ENCODE measurements at regions not wholly inside any gene's neighbourhood (a gene's known extent, or its start where the extent isn't known, plus 50 kb on each side); places are given as distances from the start of the nearest gene placed in this dataset.

- Mint-ChIP-seq H3K36me3 (ENCODE audit: low read depth) (no peaks in the 10 kb centered on the region), H3K27me3 (no peaks in the 10 kb centered on the region), H3K27ac (no peak overlapping the region), H3K9me3 (no peaks in the 10 kb centered on the region), H3K4me1 (ENCODE audit: low read depth) (no peaks in the 10 kb centered on the region), H3K4me3 (no peak overlapping the region)
- intact Hi-C loops (cut with micrococcal nuclease): no loop called here
- DNase-seq (no peak), ATAC-seq (no peak)
- POLR2A ChIA-PET: no interaction called here
- CTCF ChIA-PET: no interaction called here
- no peak for TF ChIP-seq CTCF (IDR thresholded peaks at IDR 0.05)
These were observed 290.5 kb upstream of the CDH4 start for GRCh38 chr20:60961551-60961950.

- no peaks in the 10 kb centered on the region for H3K4me1 Mint-ChIP-seq (ENCODE audit: low read depth)
- no peak for DNase-seq
- ChIA-PET CTCF (no interaction called here), POLR2A (no interaction called here)
- intact Hi-C loops (cut with micrococcal nuclease): no loop called here
- no peak for ATAC-seq
- TF ChIP-seq CTCF (IDR thresholded peaks at IDR 0.05): no peak
- H3K9me3 Mint-ChIP-seq: no peaks in the 10 kb centered on the region
- no peaks in the 10 kb centered on the region for H3K36me3 Mint-ChIP-seq (ENCODE audit: low read depth)
- H3K27ac Mint-ChIP-seq: no peak overlapping the region
- no peak overlapping the region for H3K4me3 Mint-ChIP-seq
- H3K27me3 Mint-ChIP-seq: no peaks in the 10 kb centered on the region
These were observed 289.6 kb upstream of the CDH4 start for GRCh38 chr20:60962367-60963045.

- Mint-ChIP-seq H3K9me3 (no peaks in the 10 kb centered on the region), H3K27ac (no peak overlapping the region), H3K4me1 (ENCODE audit: low read depth) (no peaks in the 10 kb centered on the region), H3K4me3 (no peak overlapping the region), H3K27me3 (no peaks in the 10 kb centered on the region), H3K36me3 (ENCODE audit: low read depth) (no peaks in the 10 kb centered on the region)
- intact Hi-C loops (cut with micrococcal nuclease): no loop called here
- ATAC-seq (no peak), DNase-seq (no peak)
- ChIA-PET CTCF (no interaction called here), POLR2A (no interaction called here)
- TF ChIP-seq CTCF (IDR thresholded peaks at IDR 0.05): no peak
These were observed 288.9 kb upstream of the CDH4 start for GRCh38 chr20:60963146-60963545.

GRCh38 chr20:60964911-60965310 lies 287.1 kb upstream of the CDH4 start:
- POLR2A ChIA-PET: no interaction called here
- CTCF ChIA-PET: no interaction called here
- no peak overlapping the region for H3K4me3 Mint-ChIP-seq
- ATAC-seq (no peak), DNase-seq (no peak)
- no peak overlapping the region for H3K27ac Mint-ChIP-seq
- no peaks in the 10 kb centered on the region for H3K27me3 Mint-ChIP-seq
- intact Hi-C loops (cut with micrococcal nuclease): no loop called here
- H3K4me1 Mint-ChIP-seq (ENCODE audit: low read depth): no peaks in the 10 kb centered on the region
- no peak for TF ChIP-seq CTCF (IDR thresholded peaks at IDR 0.05)
- H3K9me3 Mint-ChIP-seq: no peaks in the 10 kb centered on the region
- no peaks in the 10 kb centered on the region for H3K36me3 Mint-ChIP-seq (ENCODE audit: low read depth)

- H3K27me3 Mint-ChIP-seq: no peaks in the 10 kb centered on the region
- H3K36me3 Mint-ChIP-seq (ENCODE audit: low read depth): no peaks in the 10 kb centered on the region
These were observed 286.0 kb upstream of the CDH4 start for GRCh38 chr20:60966031-60966430.

More at GRCh38 chr20:60966031-60966430, 286.0 kb upstream of the CDH4 start:
- no peak overlapping the region for H3K27ac Mint-ChIP-seq
- no peaks in the 10 kb centered on the region for H3K4me1 Mint-ChIP-seq (ENCODE audit: low read depth)
- H3K9me3 Mint-ChIP-seq: no peaks in the 10 kb centered on the region
- no peak for TF ChIP-seq CTCF (IDR thresholded peaks at IDR 0.05)
- ChIA-PET CTCF (no interaction called here), POLR2A (no interaction called here)
- no peak for ATAC-seq
- H3K4me3 Mint-ChIP-seq: no peak overlapping the region
- no peak for DNase-seq
- intact Hi-C loops (cut with micrococcal nuclease): no loop called here

All from activated CD8-positive, alpha-beta T cell treated with anti-CD3 and anti-CD28 coated beads for 36 hours (primary cell).